B cell (primary cell): ENCODE measurements at regions not wholly inside any gene's neighbourhood (a gene's known extent, or its start where the extent isn't known, plus 50 kb on each side); places are given as distances from the start of the nearest gene placed in this dataset.

Experiments
- EZH2 ChIP-seq: IDR thresholded peaks from 2 replicates; pipeline ENCODE4 v1.6.1; 2012; ENCODE audit warnings: borderline replicate concordance, low read depth, mild to moderate bottlenecking, moderate library complexity, low read length; ENCODE audit not compliant: insufficient read depth, poor library complexity, severe bottlenecking
- TF ChIP-seq, protein P1 (sequence below): fragments of 200-600 bp; IDR thresholded peaks from one replicate; pipeline ENCODE4 v1.8.0; 2022; ENCODE audit warnings: antibody characterized with exemption, mild to moderate bottlenecking

DNA sequence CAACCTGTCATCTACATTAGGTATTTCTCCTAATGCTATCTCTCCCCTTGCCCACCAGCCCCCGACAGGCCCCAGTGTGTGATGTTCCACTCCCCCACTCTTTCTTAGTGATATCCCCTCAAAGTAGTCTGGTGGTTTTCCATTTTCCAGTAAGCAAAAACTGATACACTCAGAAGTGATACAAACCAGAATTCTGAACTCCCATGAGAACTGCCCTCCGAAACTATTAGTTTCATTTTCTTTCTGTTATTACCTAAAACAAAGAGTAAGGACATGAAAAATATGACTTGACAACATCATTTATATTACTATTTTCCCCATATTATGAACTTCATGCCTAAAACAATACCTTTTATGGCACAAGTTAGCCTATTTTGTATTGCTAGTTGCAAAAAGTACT is 175.0 kb downstream of the OTUD1 start:
- no peak for TF ChIP-seq EZH2
- TF ChIP-seq, protein P1, sequence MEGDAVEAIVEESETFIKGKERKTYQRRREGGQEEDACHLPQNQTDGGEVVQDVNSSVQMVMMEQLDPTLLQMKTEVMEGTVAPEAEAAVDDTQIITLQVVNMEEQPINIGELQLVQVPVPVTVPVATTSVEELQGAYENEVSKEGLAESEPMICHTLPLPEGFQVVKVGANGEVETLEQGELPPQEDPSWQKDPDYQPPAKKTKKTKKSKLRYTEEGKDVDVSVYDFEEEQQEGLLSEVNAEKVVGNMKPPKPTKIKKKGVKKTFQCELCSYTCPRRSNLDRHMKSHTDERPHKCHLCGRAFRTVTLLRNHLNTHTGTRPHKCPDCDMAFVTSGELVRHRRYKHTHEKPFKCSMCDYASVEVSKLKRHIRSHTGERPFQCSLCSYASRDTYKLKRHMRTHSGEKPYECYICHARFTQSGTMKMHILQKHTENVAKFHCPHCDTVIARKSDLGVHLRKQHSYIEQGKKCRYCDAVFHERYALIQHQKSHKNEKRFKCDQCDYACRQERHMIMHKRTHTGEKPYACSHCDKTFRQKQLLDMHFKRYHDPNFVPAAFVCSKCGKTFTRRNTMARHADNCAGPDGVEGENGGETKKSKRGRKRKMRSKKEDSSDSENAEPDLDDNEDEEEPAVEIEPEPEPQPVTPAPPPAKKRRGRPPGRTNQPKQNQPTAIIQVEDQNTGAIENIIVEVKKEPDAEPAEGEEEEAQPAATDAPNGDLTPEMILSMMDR = no peak
